ENCODE measurements at regions not wholly inside any gene's neighbourhood (a gene's known extent, or its start where the extent isn't known, plus 50 kb on each side); places are given as distances from the start of the nearest gene placed in this dataset.
A peak's percentile ranks its signal among the peaks of the same experiment; 100 is the strongest.

- TF ChIP-seq, protein P1, sequence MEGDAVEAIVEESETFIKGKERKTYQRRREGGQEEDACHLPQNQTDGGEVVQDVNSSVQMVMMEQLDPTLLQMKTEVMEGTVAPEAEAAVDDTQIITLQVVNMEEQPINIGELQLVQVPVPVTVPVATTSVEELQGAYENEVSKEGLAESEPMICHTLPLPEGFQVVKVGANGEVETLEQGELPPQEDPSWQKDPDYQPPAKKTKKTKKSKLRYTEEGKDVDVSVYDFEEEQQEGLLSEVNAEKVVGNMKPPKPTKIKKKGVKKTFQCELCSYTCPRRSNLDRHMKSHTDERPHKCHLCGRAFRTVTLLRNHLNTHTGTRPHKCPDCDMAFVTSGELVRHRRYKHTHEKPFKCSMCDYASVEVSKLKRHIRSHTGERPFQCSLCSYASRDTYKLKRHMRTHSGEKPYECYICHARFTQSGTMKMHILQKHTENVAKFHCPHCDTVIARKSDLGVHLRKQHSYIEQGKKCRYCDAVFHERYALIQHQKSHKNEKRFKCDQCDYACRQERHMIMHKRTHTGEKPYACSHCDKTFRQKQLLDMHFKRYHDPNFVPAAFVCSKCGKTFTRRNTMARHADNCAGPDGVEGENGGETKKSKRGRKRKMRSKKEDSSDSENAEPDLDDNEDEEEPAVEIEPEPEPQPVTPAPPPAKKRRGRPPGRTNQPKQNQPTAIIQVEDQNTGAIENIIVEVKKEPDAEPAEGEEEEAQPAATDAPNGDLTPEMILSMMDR (IDR thresholded peaks at IDR 0.05), result no peak
- Histone ChIP-seq H3K9me3 (no peaks in the 10 kb centered on the region), H3K4me3 (no peak overlapping the region), H3K27ac (no peak overlapping the region), H3K27me3 (no peaks in the 10 kb centered on the region), H3K4me1 (no peaks in the 10 kb centered on the region), H3K36me3 (no peaks in the 10 kb centered on the region)
- DNase-seq, result peak; percentile 39
- in situ Hi-C loops (cut with MboI; ENCODE audit: low pct_ligation_motif_present in 1 of 4, low pct_unique_long_range_greater_than_20kb in 1 of 4, low sequenced_read_pairs in 3 of 4), result no loop called here
- intact Hi-C loops (cut with DNase I; ENCODE audit: low total_unique reads), result no loop called here
- 74 to 86% methylated on average over 1 of the region's 1 CpG for WGBS, 2 donors (ENCODE audit: low coverage in 1 of 2)
Observed at GRCh38 chr2:8364668-8365067, 317.2 kb upstream of the ID2 start.

DNA sequence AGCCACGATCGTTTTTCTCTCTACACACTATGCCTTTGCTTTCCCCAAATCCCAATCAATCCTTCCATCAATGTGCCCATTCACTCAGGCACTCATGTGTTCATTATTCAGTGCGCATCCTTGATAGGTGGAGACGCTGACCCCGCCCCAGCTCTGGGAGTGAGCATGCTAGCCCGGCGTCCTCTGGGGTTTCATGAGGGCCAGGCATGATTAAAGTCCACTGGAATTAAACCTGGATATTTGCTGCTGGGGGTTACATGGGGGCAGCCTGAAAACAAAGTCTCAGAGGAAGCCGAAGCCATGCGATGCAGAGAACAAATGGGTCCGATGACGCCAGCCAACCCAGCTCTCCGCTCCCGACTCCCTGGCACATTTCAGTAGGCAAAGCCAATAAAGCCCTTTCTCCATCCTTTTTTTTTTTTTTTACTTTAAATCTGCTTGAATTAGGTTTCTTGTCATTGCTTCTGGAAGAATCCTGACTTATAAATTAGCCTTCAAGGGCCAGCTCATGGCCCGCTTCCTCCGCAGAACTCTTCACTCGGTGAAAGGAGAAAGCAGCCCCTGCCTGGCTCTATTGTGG lies 316.4 kb upstream of the ID2 start:
- TF ChIP-seq, protein P1 (IDR thresholded peaks at IDR 0.05), result no peak
- no peak for TF ChIP-seq POLR2A (IDR thresholded peaks at IDR 0.05)
- TF ChIP-seq EP300 (IDR thresholded peaks at IDR 0.05; ENCODE audit: low read depth), result no peak
- no peak for TF ChIP-seq POLR2AphosphoS5 (IDR thresholded peaks at IDR 0.05)
- H3K27me3 ChIP-seq, result no peaks in the 10 kb centered on the region
- in situ Hi-C loops (cut with MboI; ENCODE audit: low pct_ligation_motif_present in 1 of 4, low pct_unique_long_range_greater_than_20kb in 1 of 4, low sequenced_read_pairs in 3 of 4) (no loop called here), intact Hi-C loops (cut with DNase I; ENCODE audit: low total_unique reads) (no loop called here)
- H3K4me1 ChIP-seq, result no peaks in the 10 kb centered on the region
- no peaks in the 10 kb centered on the region for H3K9me3 ChIP-seq
- H3K36me3 ChIP-seq, result no peaks in the 10 kb centered on the region
- H3K4me3 ChIP-seq, result no peak overlapping the region
- DNase-seq, result no peak
- 97 to 100% methylated on average over 6 to 16 of the region's 16 CpGs for WGBS, 2 donors (ENCODE audit: low coverage in 1 of 2)
- H3K27ac ChIP-seq, result no peak overlapping the region

DNA sequence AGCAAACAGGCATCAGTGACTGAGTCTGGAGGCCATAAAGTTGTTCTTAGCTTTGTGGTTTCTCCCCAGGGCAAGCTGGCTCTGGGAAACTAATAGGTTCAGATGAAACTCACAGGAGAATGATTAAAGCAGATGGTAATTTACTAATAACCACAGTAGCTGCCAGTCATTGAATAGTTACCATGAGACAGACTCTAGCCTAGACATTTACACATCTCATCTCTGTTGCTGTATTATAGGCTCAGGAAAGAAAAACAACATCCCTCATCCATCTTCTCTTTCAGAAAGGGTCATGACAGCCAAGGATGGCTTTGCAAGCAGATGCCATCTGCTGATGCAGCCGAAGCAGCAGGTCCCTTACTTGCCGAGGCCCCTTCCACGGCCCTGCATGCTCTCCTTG lies 314.0 kb upstream of the ID2 start:
- Histone ChIP-seq H3K9me3 (peaks cover 0 to under 1% of the 10 kb centered on the region in 2 donors), H3K27me3 (no peaks in the 10 kb centered on the region), H3K4me3 (no peak overlapping the region), H3K4me1 (no peaks in the 10 kb centered on the region), H3K36me3 (no peaks in the 10 kb centered on the region), H3K27ac (no peak overlapping the region)
- DNase-seq, result no peak
- TF ChIP-seq POLR2AphosphoS5 (IDR thresholded peaks at IDR 0.05) (no peak), POLR2A (IDR thresholded peaks at IDR 0.05) (no peak), EP300 (IDR thresholded peaks at IDR 0.05; ENCODE audit: low read depth) (no peak)
- TF ChIP-seq, protein P1 (IDR thresholded peaks at IDR 0.05), result no peak
- WGBS, 2 donors (ENCODE audit: low coverage in 1 of 2), result 82 to 100% methylated on average over 1 to 3 of the region's 3 CpGs
- intact Hi-C loops (cut with DNase I; ENCODE audit: low total_unique reads) (no loop called here), in situ Hi-C loops (cut with MboI; ENCODE audit: low pct_ligation_motif_present in 1 of 4, low pct_unique_long_range_greater_than_20kb in 1 of 4, low sequenced_read_pairs in 3 of 4) (no loop called here)

GRCh38 chr2:8368463-8368862 lies 313.4 kb upstream of the ID2 start:
- TF ChIP-seq POLR2A (IDR thresholded peaks at IDR 0.05) (no peak), EP300 (IDR thresholded peaks at IDR 0.05; ENCODE audit: low read depth) (no peak), POLR2AphosphoS5 (IDR thresholded peaks at IDR 0.05) (no peak)
- TF ChIP-seq, protein P1 (IDR thresholded peaks at IDR 0.05), result no peak
- in situ Hi-C loops (cut with MboI; ENCODE audit: low pct_ligation_motif_present in 1 of 4, low pct_unique_long_range_greater_than_20kb in 1 of 4, low sequenced_read_pairs in 3 of 4), result no loop called here
- Histone ChIP-seq H3K36me3 (no peaks in the 10 kb centered on the region), H3K27ac (no peak overlapping the region), H3K4me3 (no peak overlapping the region), H3K27me3 (no peaks in the 10 kb centered on the region), H3K4me1 (no peaks in the 10 kb centered on the region), H3K9me3 (peaks cover 0 to 7% of the 10 kb centered on the region in 2 donors)
- no peak for DNase-seq
- 87% methylated on average over 6 of the region's 6 CpGs; no CpG with 5 or more reads in 1 of the 2 donors for WGBS, 2 donors (ENCODE audit: low coverage in 1 of 2)
- intact Hi-C loops (cut with DNase I; ENCODE audit: low total_unique reads), result no loop called here
